AG09309 (cell line): ENCODE measurements at regions not wholly inside any gene's neighbourhood (a gene's known extent, or its start where the extent isn't known, plus 50 kb on each side); places are given as distances from the start of the nearest gene placed in this dataset.
"Not testable (repeated sequence)": the region's sequence is repeated elsewhere in the genome, so short reads cannot be mapped to it uniquely, and the experiment has no call there.

Source experiments
- DNase-seq: peaks from one replicate; pipeline ENCODE4 v3.0.0-alpha.2; 2010; ENCODE audit warnings: low read depth
- H3K4me3 ChIP-seq: 2 replicates; pipeline ENCODE4 v1.5.1; 2011; ENCODE audit warnings: mild to moderate bottlenecking, low read depth, low read length, moderate library complexity; ENCODE audit not compliant: control insufficient read depth
- TF ChIP-seq, protein P1 (sequence below): IDR thresholded peaks from 2 replicates; pipeline ENCODE4 v1.5.1; 2011; ENCODE audit warnings: mild to moderate bottlenecking, low read depth, low read length, inconsistent platforms; ENCODE audit not compliant: insufficient read depth, control insufficient read depth; ENCODE audit errors: missing control alignments

DNA sequence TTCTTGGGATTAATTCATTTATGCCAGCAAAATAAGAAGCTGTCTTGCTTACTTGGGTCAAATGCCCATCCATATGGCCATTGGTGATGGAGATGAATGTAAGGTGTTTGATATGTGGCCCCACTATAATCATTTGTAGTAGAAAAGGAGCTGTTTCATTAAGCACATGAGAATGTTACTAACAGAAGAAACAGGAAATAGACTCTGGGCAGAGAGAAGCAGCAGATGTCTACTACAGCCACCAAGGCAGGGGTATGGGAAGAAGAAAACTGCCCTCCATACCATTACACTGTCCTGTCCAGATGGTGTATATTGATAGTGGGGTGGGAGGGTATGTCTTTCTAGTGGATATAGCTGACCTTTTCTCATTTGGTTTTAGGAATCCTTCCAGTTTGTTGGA, 386.6 kb upstream of the CLINT1 start:
- no peak overlapping the region for H3K4me3 ChIP-seq
- TF ChIP-seq, protein P1, sequence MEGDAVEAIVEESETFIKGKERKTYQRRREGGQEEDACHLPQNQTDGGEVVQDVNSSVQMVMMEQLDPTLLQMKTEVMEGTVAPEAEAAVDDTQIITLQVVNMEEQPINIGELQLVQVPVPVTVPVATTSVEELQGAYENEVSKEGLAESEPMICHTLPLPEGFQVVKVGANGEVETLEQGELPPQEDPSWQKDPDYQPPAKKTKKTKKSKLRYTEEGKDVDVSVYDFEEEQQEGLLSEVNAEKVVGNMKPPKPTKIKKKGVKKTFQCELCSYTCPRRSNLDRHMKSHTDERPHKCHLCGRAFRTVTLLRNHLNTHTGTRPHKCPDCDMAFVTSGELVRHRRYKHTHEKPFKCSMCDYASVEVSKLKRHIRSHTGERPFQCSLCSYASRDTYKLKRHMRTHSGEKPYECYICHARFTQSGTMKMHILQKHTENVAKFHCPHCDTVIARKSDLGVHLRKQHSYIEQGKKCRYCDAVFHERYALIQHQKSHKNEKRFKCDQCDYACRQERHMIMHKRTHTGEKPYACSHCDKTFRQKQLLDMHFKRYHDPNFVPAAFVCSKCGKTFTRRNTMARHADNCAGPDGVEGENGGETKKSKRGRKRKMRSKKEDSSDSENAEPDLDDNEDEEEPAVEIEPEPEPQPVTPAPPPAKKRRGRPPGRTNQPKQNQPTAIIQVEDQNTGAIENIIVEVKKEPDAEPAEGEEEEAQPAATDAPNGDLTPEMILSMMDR: no peak
- no peak for DNase-seq

DNA sequence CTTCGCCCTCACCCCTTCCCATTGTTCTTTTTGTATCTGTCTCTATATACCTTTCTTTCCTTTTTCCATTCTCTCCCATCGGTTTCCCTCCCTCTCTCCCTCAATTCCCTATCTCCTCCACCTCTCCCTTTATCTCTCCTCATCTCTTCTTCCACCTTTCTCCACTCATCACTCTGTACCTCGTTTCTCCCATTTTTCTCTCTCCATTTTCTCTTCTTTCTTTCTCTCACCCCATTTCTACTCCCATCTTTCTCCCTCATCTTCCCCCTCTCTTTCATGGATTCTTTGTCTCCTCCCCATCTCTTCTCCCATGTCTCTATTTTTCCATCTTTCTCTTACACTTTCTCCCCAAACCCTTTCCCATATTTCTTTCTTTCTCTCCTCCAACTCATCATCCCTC, 385.9 kb upstream of the CLINT1 start:
- DNase-seq: no peak
- no peak overlapping the region for H3K4me3 ChIP-seq
- TF ChIP-seq, protein P1: no peak

DNA sequence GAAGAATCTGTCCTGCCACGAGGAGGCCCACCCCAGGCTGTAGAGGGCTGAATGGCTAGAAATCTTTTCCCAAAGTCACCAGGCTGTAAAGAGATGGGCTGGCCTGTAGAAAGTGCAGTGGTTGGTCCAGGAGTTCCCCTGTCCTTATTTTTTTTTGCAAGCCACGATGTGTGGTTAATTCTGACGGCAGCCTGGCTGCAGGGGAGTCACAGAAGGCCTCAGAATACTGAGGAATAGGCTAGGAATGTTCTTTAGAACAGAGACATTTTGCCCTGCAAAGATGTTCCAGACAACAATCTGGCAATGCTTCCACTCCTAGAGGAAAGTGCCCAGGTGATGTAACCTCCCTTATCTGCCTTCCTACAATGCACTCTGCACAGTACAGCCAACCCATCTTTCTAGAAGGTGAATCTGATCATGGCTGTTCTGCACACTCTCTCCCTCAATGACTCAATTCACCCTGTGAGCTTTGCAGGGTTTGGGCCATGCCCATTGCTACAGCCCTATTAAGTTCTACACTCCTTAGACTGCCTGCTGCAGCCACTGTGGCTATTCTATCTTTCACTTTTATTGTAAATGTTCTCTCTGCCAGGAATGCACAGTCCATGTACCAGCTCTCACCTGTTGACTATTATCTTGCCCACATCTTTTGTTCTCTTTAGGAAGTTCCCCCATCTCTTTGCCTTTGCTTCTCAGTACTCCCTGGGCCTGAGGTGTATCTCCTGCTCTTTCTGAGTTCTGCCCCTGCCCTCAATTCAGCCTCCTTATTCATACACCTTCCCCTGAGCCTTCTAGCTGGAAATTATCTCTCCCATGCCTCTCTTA, 377.8 kb upstream of the CLINT1 start:
- DNase-seq: no peak
- TF ChIP-seq, protein P1: no peak
- no peak overlapping the region for H3K4me3 ChIP-seq

DNA sequence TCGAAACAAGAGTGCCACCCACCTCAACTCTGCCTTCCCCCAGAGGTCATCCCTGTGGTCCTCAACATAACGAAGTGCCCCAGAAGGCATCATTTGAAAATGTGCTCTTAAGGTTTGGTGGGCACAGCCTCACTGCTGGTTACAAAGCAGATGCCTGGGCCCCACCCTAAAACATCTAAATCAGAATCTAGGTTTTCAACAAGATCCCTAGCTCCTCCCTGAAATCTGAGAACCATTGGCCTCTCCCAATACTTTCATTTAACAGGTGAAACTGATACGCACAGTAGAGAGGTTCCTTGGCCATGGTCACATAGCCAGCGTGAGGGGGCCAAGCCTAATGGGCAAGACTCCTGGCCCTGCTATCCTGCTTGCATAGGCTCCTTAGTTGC, 376.2 kb upstream of the CLINT1 start:
- no peak for DNase-seq
- no peak overlapping the region for H3K4me3 ChIP-seq
- TF ChIP-seq, protein P1: no peak

DNA sequence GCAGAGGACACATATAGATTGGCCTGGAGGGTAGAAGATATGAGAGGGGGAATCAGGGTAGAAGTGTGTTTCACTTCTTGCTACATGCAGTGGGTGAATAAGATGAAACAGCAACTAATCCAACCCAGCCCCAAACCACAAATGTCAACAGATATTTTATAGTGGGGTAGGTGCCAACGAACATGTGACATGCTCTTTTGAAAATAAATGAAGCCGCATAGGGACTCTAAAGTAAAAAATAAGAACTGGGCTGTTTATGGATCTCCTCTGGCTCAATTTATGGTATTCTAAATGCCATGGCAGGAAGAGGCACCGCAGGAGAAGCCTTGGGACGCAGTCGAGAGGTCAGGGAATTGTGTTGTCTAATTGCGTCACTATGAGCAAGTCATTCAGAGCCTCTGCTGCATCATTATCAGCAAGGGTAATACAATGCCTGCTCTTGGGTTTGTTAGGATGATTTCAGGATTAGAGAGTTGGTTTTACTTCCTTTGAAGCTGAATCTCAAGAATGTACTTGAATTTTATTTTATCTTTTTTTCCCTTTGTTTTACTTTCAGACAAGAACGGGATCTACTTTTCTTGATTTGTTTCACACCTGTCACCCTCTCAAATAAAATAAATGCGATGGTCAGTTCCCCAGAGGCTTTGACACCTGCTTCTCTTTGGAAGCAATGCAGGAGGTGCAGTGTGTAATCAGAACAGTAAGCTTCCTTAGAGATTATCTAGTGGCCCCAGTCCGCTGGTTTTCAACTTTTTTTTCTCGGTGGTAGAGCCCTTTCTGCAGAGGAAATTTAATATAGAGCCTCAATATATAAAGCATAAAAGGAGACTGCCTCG, 375.6 kb upstream of the CLINT1 start:
- no peak overlapping the region for H3K4me3 ChIP-seq
- no peak for DNase-seq
- TF ChIP-seq, protein P1: no peak

DNA sequence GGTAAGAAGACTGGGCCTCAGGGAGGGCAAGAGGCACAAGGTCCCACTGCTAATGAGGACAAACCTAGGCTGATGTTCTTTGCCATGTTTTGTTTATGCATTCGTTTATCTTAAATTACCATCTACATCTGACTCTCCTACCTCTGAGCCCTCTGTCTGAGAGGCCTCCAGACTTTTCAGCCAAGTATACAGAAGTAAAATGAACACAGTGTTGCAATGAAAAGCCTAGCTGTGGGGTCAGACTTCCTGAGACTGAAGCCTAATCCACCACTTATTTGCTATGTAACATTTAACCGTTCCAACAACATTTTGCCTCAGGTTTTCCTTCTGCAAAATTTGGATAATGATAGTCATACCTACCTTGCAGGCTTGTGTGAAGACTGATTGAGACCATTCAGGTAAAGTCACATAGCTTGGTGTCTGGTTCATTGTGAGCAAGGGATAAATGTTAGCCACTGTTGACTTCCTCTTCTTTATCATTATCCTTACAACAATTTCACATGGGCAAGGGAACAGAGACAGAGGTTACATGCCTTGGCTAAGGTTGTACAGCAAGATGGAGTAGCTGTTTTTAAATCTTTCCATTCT, 374.9 kb upstream of the CLINT1 start:
- TF ChIP-seq, protein P1: no peak
- no peak for DNase-seq
- no peak overlapping the region for H3K4me3 ChIP-seq

DNA sequence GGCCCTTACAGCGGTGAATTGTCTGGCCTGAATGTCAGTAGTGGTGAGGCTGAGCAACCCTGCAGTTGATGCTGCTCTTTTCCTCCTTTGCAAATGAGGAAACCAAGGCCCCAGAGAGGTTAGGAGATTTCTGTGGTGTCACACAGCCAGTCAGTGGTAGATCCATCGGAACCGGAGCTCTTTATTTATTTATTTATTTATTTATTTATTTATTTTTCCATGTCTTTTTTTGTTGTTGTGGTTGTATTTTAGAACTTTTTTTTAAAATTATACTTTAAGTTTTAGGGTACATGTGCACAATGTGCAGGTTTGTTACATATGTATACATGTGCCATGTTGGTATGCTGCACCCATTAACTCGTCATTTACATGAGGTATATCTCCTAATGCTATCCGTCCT, 368.4 kb upstream of the CLINT1 start:
- DNase-seq, H3K4me3 ChIP-seq: not testable (repeated sequence)
